Neural progenitor cell (in vitro differentiated cells): ENCODE measurements at regions not wholly inside any gene's neighbourhood (a gene's known extent, or its start where the extent isn't known, plus 50 kb on each side); places are given as distances from the start of the nearest gene placed in this dataset.

Experiments used
- EZH2 ChIP-seq: fragments of 200-600 bp; sonication (generic); IDR thresholded peaks from 2 replicates; pipeline ENCODE4 v1.6.1; 2017; ENCODE audit warnings: antibody characterized with exemption, mild to moderate bottlenecking, moderate library complexity
- TF ChIP-seq, protein P1 (sequence below): fragments of 200-600 bp; sonication (generic); IDR thresholded peaks from 2 replicates; pipeline ENCODE4 v1.5.1; 2017; ENCODE audit warnings: antibody characterized with exemption, mild to moderate bottlenecking

DNA sequence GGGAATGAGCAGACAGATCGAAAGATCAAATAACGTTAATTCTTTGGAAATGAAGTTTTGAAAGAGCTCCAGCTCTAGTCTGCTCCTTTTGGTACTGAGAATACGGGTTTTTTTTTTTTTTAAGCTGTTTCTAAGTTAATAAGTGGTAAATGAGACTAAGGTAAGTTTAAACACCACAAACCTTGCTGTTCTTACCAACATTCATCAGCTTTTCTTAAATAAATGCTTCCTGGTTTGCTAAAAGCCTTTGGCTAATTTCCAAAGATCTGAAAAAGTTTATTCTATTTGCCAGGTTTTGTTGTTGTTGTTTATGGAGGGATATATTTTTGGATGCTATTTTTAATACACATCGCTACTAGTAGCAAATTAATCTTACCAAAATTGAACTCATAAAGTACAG lies 55.1 kb upstream of the STXBP5 start:
- TF ChIP-seq, protein P1, sequence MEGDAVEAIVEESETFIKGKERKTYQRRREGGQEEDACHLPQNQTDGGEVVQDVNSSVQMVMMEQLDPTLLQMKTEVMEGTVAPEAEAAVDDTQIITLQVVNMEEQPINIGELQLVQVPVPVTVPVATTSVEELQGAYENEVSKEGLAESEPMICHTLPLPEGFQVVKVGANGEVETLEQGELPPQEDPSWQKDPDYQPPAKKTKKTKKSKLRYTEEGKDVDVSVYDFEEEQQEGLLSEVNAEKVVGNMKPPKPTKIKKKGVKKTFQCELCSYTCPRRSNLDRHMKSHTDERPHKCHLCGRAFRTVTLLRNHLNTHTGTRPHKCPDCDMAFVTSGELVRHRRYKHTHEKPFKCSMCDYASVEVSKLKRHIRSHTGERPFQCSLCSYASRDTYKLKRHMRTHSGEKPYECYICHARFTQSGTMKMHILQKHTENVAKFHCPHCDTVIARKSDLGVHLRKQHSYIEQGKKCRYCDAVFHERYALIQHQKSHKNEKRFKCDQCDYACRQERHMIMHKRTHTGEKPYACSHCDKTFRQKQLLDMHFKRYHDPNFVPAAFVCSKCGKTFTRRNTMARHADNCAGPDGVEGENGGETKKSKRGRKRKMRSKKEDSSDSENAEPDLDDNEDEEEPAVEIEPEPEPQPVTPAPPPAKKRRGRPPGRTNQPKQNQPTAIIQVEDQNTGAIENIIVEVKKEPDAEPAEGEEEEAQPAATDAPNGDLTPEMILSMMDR = no peak
- TF ChIP-seq EZH2 = no peak
